ENCODE measurements at regions not wholly inside any gene's neighbourhood (a gene's known extent, or its start where the extent isn't known, plus 50 kb on each side); places are given as distances from the start of the nearest gene placed in this dataset.

DNA sequence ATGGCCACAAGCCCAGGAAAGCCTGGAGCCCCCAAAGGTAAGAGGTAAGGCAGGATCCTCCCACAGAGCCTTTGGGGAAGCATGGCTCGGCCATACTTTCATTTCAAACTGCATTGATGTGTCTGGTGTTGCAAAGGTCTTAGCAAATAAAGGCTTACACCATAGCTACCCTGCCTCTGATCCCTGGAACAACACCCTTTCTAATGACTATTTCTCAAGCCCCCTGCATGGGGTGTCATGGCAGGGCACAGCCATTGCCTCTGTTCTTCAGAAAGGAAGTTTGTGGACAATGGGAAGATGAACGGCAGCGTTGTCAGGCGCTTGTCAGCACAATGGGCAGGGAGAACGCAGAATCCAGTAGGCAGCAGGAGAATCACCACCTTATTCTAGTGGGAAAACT lies 435.0 kb upstream of the SMIM21 start:
- Histone ChIP-seq H3K36me3 (ENCODE audit: low read depth, missing control alignments) (no peaks in the 10 kb centered on the region), H3K4me1 (no peaks in the 10 kb centered on the region), H3K4me3 (no peak overlapping the region), H3K27me3 (no peaks in the 10 kb centered on the region), H3K9me3 (no peaks in the 10 kb centered on the region), H3K27ac (no peak overlapping the region)
- DNase-seq = no peak
- 86 to 95% methylated on average over 5 of the region's 5 CpGs for WGBS, 2 donors
- intact Hi-C loops (cut with DNase I; ENCODE audit: low total_unique reads) = no loop called here
- no peak for TF ChIP-seq POLR2A (IDR thresholded peaks at IDR 0.05)
- TF ChIP-seq, protein P1, sequence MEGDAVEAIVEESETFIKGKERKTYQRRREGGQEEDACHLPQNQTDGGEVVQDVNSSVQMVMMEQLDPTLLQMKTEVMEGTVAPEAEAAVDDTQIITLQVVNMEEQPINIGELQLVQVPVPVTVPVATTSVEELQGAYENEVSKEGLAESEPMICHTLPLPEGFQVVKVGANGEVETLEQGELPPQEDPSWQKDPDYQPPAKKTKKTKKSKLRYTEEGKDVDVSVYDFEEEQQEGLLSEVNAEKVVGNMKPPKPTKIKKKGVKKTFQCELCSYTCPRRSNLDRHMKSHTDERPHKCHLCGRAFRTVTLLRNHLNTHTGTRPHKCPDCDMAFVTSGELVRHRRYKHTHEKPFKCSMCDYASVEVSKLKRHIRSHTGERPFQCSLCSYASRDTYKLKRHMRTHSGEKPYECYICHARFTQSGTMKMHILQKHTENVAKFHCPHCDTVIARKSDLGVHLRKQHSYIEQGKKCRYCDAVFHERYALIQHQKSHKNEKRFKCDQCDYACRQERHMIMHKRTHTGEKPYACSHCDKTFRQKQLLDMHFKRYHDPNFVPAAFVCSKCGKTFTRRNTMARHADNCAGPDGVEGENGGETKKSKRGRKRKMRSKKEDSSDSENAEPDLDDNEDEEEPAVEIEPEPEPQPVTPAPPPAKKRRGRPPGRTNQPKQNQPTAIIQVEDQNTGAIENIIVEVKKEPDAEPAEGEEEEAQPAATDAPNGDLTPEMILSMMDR (IDR thresholded peaks at IDR 0.05) = no peak

DNA sequence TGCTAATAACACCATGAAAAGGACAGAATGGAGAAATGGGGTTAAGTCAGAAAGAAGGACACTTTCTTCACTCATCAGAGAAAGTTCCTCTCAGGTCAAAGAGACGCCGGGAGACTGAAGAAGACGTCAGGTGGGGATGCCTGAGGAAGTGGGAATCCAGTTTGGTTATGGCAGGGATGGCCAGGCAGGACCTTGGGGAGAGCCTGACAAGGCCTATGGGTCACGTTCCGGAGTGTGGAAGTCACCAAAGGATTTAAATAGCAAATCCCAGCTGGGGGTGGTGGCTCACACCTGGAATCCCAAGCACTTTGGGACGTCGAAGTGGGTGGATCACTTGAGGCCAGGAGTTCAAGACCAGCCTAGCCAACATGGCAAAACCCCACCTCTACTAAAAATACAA lies 432.7 kb upstream of the SMIM21 start:
- no peak for DNase-seq
- H3K27me3 ChIP-seq = no peaks in the 10 kb centered on the region
- H3K27ac ChIP-seq = no peak overlapping the region
- no peak for TF ChIP-seq POLR2A (IDR thresholded peaks at IDR 0.05)
- H3K4me3 ChIP-seq = no peak overlapping the region
- H3K4me1 ChIP-seq = no peaks in the 10 kb centered on the region
- 86 to 88% methylated on average over 7 of the region's 7 CpGs for WGBS, 2 donors
- intact Hi-C loops (cut with DNase I; ENCODE audit: low total_unique reads) = no loop called here
- no peaks in the 10 kb centered on the region for H3K9me3 ChIP-seq
- no peaks in the 10 kb centered on the region for H3K36me3 ChIP-seq (ENCODE audit: low read depth, missing control alignments)

GRCh38 chr18:75859533-75859932 lies 432.0 kb upstream of the SMIM21 start:
- intact Hi-C loops (cut with DNase I; ENCODE audit: low total_unique reads) = no loop called here
- Histone ChIP-seq H3K4me3 (no peak overlapping the region), H3K27ac (no peak overlapping the region), H3K9me3 (no peaks in the 10 kb centered on the region), H3K4me1 (no peaks in the 10 kb centered on the region), H3K36me3 (ENCODE audit: low read depth, missing control alignments) (no peaks in the 10 kb centered on the region), H3K27me3 (no peaks in the 10 kb centered on the region)
- WGBS, 2 donors = 76 to 77% methylated on average over 5 of the region's 5 CpGs
- TF ChIP-seq, protein P1 (IDR thresholded peaks at IDR 0.05) = no peak
- no peak for DNase-seq

DNA sequence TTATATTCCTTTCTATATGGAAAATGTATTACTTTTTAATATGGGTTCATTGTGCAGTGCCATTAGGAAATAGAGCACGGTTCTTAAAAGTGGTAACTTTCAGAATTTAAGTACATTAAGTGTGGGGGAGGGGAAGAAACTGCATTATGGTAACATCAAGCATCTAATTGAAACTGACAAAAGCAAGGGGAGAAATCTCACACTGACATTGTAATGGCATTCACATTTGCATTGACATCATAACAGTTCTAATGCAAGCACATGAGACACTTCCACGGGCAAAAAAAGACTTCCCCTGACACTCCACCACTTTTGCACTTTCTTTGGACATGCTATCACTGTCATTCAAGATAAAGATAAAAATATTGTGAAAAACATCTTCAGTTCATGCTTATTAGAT lies 431.3 kb upstream of the SMIM21 start:
- H3K27me3 ChIP-seq = no peaks in the 10 kb centered on the region
- no peak for DNase-seq
- no peaks in the 10 kb centered on the region for H3K36me3 ChIP-seq (ENCODE audit: low read depth, missing control alignments)
- no peaks in the 10 kb centered on the region for H3K9me3 ChIP-seq
- 69 to 71% methylated on average over 2 of the region's 2 CpGs for WGBS, 2 donors
- no peak overlapping the region for H3K27ac ChIP-seq
- no peak overlapping the region for H3K4me3 ChIP-seq
- H3K4me1 ChIP-seq = no peaks in the 10 kb centered on the region
- TF ChIP-seq, protein P1 (IDR thresholded peaks at IDR 0.05) = no peak
- TF ChIP-seq POLR2A (IDR thresholded peaks at IDR 0.05) = no peak
- intact Hi-C loops (cut with DNase I; ENCODE audit: low total_unique reads) = no loop called here

GRCh38 chr18:75857558-75857957 lies 430.1 kb upstream of the SMIM21 start:
- no peak overlapping the region for H3K4me3 ChIP-seq
- intact Hi-C loops (cut with DNase I; ENCODE audit: low total_unique reads) = no loop called here

More at GRCh38 chr18:75857558-75857957, 430.1 kb upstream of the SMIM21 start:
- DNase-seq = no peak
- TF ChIP-seq, protein P1 (IDR thresholded peaks at IDR 0.05) = no peak
- TF ChIP-seq POLR2A (IDR thresholded peaks at IDR 0.05) = no peak
- H3K4me1 ChIP-seq = no peaks in the 10 kb centered on the region
- H3K9me3 ChIP-seq = no peaks in the 10 kb centered on the region
- WGBS, 2 donors = 83 to 87% methylated on average over 6 of the region's 6 CpGs
- H3K27me3 ChIP-seq = no peaks in the 10 kb centered on the region
- no peaks in the 10 kb centered on the region for H3K36me3 ChIP-seq (ENCODE audit: low read depth, missing control alignments)
- no peak overlapping the region for H3K27ac ChIP-seq
